GM18517 (cell line): ENCODE measurements at regions not wholly inside any gene's neighbourhood (a gene's known extent, or its start where the extent isn't known, plus 50 kb on each side); places are given as distances from the start of the nearest gene placed in this dataset.
A peak's percentile ranks its signal among the peaks of the same experiment; 100 is the strongest.

Source experiments
- ATAC-seq: cut with Tn5 transposase; IDR thresholded peaks from one replicate; pipeline ENCODE4 v1.9.1; 2021; ENCODE audit warnings: mild to moderate bottlenecking, moderate library complexity; ENCODE audit not compliant: unreplicated experiment

DNA sequence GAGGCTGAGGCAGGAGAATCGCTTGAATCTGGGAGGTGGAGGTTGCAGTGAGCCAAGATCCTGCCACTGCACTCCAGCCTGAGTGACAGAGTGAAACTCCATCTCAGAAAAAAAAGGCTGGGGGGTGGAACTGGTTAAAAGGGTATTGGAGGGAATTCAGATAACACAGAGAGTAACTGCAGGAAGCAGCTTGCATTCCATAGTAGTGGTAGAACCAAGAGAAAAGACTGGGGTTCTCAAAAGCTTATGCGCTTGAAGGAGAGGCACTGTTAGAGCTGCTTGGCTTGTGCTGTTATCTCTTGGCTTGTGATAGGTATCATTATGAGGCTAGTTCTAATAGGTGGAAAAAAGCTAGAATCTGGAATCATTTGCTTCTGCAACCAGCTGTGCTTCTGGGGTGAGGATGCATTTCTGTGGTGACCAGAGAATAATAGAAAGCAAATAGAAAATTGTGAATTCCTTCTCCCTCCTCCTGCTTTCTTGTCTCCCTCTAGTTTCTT lies 91.2 kb upstream of the ELOVL6 start:
- ATAC-seq: no peak

DNA sequence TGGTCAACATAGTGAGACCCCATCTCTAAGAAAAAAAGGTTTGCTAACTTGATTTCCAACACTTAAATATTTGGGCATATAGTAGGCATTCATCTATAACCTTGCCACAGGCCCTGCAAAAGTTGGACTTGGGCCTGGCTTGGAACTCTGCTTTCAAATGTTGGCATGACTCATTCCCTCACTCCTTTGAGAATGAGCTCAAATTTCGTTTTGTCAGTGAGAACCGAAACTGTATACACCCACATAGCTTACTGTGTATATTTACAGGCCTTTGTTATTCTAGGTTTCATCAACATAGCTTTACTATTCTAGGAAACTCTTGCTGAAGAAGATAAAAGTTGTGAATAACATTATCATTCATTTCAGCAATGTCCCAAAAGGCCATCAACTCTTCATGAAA lies 88.7 kb upstream of the ELOVL6 start:
- peak; percentile 100 for ATAC-seq

DNA sequence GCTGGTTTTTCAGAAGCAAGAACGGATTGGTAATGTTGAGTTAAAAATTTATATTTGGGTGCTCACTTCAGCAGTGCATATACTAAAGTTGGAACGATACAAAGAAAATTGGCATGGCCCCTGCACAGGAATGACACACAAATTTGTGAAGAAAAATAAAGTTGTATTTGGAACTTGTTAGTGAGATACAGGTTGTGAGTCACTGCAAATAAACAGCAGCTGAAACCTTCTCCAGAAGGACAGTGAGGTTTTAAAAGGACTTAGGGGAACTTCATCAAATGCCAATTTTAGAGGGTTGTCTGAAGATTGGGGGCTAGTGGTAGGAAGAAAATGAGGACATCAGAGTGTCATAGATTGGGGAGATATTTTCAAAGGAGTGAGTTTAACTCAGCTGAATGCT lies 79.7 kb upstream of the ELOVL6 start:
- no peak for ATAC-seq

DNA sequence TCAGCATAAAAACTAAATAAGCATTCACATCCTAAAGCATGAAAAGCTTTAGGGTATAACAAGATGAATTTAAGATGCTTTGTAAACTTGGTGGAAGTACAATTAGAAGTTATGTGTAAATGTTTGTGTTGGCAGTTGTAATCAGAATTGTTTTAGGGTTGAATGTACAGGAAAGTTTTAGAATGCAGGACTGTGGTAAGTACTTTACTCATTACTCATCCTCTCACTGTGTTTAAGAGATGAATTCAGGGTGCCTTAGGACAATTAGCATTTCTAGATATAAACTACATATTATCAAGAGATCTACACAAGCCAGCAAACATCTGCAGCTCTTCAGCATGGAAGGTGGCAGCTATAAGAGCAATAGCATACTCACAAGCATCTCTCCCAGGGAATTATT lies 77.5 kb upstream of the ELOVL6 start:
- ATAC-seq: no peak

DNA sequence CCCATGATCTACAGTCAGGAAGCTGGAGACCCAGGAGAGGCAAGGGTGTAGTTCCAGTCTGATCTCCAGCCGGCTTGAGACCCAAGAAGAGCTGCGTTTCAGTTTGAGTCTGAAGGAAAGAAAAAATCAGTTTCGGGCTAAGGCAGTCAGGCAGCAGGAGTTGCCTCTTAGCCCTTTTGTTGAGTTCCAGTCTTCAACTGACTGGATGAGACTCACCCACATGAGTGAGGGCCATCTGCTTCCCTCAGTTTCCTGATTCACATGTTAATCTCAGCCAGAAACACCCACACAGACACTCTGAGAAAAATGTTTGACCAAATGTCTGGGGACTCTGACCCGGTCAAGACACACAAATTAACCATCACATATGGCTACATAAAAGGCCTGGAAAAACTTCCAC lies 73.6 kb upstream of the ELOVL6 start:
- ATAC-seq: no peak

DNA sequence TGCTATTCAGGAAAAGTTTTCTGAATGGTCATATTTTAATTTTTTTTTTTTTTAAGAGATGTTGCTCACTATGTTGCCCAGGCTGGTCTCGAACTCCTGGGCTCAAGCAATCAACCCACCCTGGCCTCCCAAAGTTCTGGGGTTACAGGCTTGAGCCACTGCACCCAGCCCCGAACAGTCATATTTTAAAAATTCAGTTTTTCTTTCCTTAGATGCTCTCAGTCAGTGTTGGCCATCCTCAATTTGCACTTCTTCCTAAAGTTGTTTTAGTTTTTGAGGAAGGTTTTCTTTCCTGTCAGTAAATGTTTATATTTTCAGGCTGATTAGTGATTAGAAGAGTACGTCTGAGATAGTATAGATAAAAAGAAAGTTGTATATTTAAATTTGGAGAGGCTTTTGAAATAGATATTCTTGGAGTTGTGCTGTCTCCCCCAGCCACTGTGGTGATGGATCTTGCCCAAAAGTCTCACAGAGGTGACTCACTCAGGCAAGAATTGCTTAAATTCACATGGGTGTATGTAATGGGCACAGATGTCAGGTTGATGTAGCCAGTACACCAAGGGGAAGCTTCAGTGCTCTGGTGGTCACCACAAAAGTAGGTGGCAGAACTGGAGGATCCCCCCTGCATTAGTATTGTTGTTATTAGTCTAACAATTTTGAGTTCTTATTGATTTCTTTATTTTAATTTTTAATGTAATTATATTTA lies 72.2 kb upstream of the ELOVL6 start:
- ATAC-seq: no peak

DNA sequence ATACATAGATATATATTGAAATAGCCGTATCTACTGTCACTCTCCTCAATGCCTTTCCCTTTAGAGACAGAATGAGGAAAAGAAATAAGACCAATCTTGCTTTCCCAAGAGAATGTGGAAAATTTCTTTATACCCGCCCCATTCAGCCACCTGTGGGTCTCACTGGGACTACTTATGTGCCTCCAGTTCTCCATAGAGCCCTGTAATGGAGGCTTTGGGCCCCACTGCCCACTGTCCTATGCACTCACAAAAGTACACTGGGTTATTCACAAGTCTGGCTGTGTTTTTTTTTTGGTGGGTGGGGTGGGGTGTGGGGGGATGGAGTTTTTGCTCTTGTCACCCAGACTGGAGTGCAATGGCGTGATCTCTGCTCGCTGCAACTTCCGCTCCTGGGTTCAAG lies 70.4 kb upstream of the ELOVL6 start:
- no peak for ATAC-seq

DNA sequence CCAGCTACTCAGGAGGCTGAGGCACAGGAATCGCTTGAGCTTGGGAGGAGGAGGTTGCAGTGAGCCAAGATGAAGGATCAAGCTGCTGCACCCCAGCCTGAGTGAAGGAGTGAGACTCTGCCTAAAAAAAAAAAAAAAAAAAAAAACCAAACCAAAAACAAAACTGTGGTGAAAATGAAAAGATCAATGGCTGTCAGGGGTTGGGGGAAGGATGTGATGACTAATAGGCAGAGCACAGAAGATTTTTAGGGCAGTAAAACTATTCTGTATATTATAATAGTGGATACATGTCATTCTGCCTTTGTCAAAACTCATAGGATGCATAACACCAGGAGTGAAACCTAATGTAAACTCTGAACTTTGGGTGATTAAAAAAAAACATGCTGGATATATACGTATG lies 69.9 kb upstream of the ELOVL6 start:
- ATAC-seq: peak; percentile 70

DNA sequence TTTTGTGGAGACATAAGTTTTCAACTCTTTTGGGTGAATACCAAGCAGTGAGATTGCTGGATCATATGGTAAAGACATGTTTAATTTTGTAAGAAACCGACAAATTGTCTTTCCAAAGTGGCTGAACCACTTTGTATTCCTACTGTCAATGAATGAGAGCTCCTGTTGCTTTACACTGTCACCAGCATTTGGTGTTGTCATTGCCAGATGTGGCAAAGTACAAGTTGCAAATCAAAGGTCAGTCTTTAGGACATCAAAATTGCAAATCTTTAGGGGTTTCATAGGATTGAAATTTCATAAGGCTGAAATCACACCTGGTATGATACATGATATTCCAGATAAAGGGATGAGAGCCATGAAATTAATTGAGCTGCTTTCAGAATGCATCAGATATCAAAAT lies 67.7 kb upstream of the ELOVL6 start:
- no peak for ATAC-seq

DNA sequence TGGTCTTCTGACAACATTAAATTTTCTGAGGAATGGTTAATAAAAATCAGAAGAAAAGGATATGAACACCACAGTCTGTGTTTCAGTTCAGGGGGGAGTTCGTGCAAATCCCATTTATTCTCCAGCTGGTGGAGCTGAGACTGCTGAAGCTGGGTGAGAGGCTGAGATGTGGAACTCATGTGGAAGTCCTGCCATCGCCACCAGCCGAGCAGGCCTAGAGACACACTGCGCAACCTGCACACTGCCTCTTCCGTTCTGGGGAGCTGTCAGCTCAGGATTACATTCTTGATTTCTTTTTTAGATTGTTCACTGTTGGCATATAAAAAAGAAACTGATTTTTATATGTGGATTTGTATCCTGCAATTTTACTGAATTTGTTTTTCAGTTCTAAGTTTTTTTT lies 66.6 kb upstream of the ELOVL6 start:
- no peak for ATAC-seq

DNA sequence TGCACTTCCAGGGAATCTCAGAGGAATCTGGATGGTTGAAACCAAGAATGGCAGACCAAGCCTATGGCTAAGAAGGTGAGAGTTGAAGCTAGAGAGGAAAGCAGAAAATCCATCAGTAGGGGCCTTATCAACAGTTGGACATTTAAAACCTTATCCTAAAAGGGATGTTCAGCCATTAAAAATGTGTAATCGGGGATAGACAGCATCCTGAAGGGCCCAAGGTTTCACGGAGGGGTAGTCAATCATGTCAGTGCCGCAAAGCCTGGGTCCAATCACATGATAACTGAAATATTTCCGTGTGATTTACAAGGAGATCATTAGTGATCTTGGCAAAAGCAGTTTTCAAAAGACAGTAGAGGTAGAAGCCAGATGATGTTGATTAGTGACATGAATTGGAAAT lies 61.9 kb upstream of the ELOVL6 start:
- ATAC-seq: no peak

DNA sequence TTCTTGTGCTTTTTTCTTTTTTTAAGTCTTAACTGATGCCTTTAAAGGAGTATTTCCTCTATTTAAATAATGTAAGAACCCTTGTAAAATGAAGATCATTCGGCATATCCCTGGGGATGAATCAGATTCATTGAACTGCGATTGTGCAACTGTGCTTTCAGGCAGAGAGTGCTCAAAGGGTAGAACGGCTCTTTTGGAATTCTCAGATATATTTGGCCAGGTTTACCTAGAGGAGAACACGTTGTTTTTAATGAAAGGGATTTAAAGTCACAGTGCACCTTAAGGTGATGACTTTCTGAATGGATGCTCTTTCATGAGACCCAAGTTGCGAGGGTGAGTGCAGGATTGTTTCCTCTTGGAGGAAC lies 51.6 kb upstream of the ELOVL6 start:
- ATAC-seq: no peak

DNA sequence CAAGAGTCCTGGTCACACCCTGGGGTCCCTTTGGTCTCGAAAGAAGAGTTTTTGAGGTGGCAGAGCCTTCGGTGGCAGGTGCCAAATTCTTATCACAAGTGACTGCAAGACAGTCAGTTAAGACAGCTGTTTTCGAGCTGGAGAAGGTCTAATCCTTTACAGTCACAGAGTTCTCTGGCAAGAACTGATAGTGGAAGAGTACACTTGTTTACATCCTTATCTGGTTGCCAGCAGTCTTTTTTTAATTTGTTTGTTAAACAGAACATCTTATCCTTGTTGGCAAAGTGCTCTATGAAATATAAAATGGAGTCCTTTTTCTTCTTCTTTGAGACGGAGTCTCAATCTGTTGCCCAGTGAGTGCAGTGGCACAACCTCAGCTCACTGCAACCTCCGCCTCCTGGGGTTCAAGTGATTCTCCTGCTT lies 50.4 kb upstream of the ELOVL6 start:
- no peak for ATAC-seq
